GM23248 (cell line): ENCODE measurements at regions not wholly inside any gene's neighbourhood (a gene's known extent, or its start where the extent isn't known, plus 50 kb on each side); places are given as distances from the start of the nearest gene placed in this dataset.

Experiments used
- DNase-seq: peaks from one replicate; pipeline ENCODE4 v3.0.0-alpha.2; 2015
- H2AFZ ChIP-seq: fragments of 200-600 bp; sonication (generic); 2 replicates; pipeline ENCODE4 v1.6.1; 2016; ENCODE audit warnings: antibody characterized with exemption
- H3F3A ChIP-seq: fragments of 200-600 bp; sonication (generic); 2 replicates; pipeline ENCODE4 v1.6.1; 2016; ENCODE audit warnings: mild to moderate bottlenecking, antibody characterized with exemption, mixed run types; ENCODE audit not compliant: insufficient read depth
- H3K27ac ChIP-seq: fragments of 200-600 bp; sonication (generic); 2 replicates; pipeline ENCODE4 v1.5.1; 2016; ENCODE audit warnings: mild to moderate bottlenecking
- H3K27me3 ChIP-seq: fragments of 200-600 bp; sonication (generic); replicated peaks from 2 replicates; pipeline ENCODE4 v1.6.1; 2016; ENCODE audit warnings: mild to moderate bottlenecking; ENCODE audit not compliant: insufficient read depth
- H3K36me3 ChIP-seq: fragments of 200-600 bp; sonication (generic); 2 replicates; pipeline ENCODE4 v1.6.1; 2016; ENCODE audit warnings: low read depth, mild to moderate bottlenecking
- H3K4me1 ChIP-seq: fragments of 200-600 bp; sonication (generic); 2 replicates; pipeline ENCODE4 v1.6.1; 2016; ENCODE audit warnings: mild to moderate bottlenecking; ENCODE audit not compliant: insufficient read depth
- H3K4me2 ChIP-seq: fragments of 200-600 bp; sonication (generic); one replicate; pipeline ENCODE4 v1.6.1; 2016; ENCODE audit warnings: mild to moderate bottlenecking; ENCODE audit not compliant: unreplicated experiment
- H3K4me3 ChIP-seq: fragments of 200-600 bp; sonication (generic); 2 replicates; pipeline ENCODE4 v1.5.1; 2016; ENCODE audit warnings: mild to moderate bottlenecking
- H3K79me2 ChIP-seq: fragments of 200-600 bp; sonication (generic); 2 replicates; pipeline ENCODE4 v1.6.1; 2016; ENCODE audit warnings: mild to moderate bottlenecking; ENCODE audit not compliant: insufficient read depth
- H3K9ac ChIP-seq: fragments of 200-600 bp; sonication (generic); 2 replicates; pipeline ENCODE4 v1.6.1; 2016; ENCODE audit warnings: mild to moderate bottlenecking
- H3K9me2 ChIP-seq: fragments of 200-600 bp; sonication (generic); 2 replicates; pipeline ENCODE4 v1.6.1; 2016; ENCODE audit warnings: mixed run types, mild to moderate bottlenecking, moderate library complexity; ENCODE audit not compliant: insufficient read depth
- H3K9me3 ChIP-seq: fragments of 200-600 bp; sonication (generic); one replicate; pipeline ENCODE4 v1.6.1; 2017; ENCODE audit warnings: low read depth
- H4K20me1 ChIP-seq: fragments of 200-600 bp; sonication (generic); 2 replicates; pipeline ENCODE4 v1.6.0; 2016; ENCODE audit not compliant: insufficient read depth
- EZH2 ChIP-seq: fragments of 200-600 bp; sonication (generic); IDR thresholded peaks from 2 replicates; pipeline ENCODE4 v1.6.1; 2018; ENCODE audit warnings: antibody characterized with exemption, mild to moderate bottlenecking; ENCODE audit not compliant: insufficient read depth, poor library complexity, severe bottlenecking
- EZH2phosphoT487 ChIP-seq: fragments of 200-600 bp; sonication (generic); IDR thresholded peaks from 2 replicates; pipeline ENCODE4 v1.6.1; 2018; ENCODE audit warnings: antibody characterized with exemption, moderate library complexity, mild to moderate bottlenecking, low read depth; ENCODE audit not compliant: insufficient read depth
- WGBS, 2 experiments: methylation state at CpG; one replicate each; pipeline ENCODE4 v1.1.6; 2015 to 2017; ENCODE audit warnings: low lambda C conversion rate in 2 of 2, low coverage in 1 of 2; ENCODE audit errors: missing lambda C conversion rate in 2 of 2; 5-methylcytosine and 5-hydroxymethylcytosine counted together
- in situ Hi-C: fragments of 300-500 bp; cut with MboI; formaldehyde crosslinking; loops from 2 replicates; pipeline ENCODE4 v1.15.0; 2020

GRCh38 chr2:41729800-41730364 lies 317.9 kb upstream of the PKDCC start:
- H3K4me3 ChIP-seq = no peak overlapping the region
- H3K36me3 ChIP-seq = no peaks in the 10 kb centered on the region
- H3K9ac ChIP-seq = no peak overlapping the region
- H3K9me2 ChIP-seq = no peaks in the 10 kb centered on the region
- TF ChIP-seq EZH2phosphoT487 (no peak), EZH2 (no peak)
- H2AFZ ChIP-seq = no peak overlapping the region
- H3K4me1 ChIP-seq = no peaks in the 10 kb centered on the region
- 58 to 66% methylated on average over 11 of the region's 11 CpGs for WGBS, 2 experiments
- H3K9me3 ChIP-seq = no peaks in the 10 kb centered on the region
- in situ Hi-C loops = no loop called here
- DNase-seq = no peak
- H3K27me3 ChIP-seq = no peaks in the 10 kb centered on the region
- H3K27ac ChIP-seq = no peak overlapping the region
- H3K79me2 ChIP-seq = no peaks in the 10 kb centered on the region
- no peaks in the 10 kb centered on the region for H4K20me1 ChIP-seq
- no peak overlapping the region for H3K4me2 ChIP-seq
- H3F3A ChIP-seq = no peaks in the 10 kb centered on the region

- in situ Hi-C loops = no loop called here
- no peaks in the 10 kb centered on the region for H3K9me3 ChIP-seq
- no peaks in the 10 kb centered on the region for H3K9me2 ChIP-seq
- no peaks in the 10 kb centered on the region for H3K36me3 ChIP-seq
- H3K79me2 ChIP-seq = no peaks in the 10 kb centered on the region
- WGBS, 2 experiments = 33 to 36% methylated on average over 1 of the region's 1 CpG
- peak overlapping the region; percentile 67; the same call in 1 of the 2 replicates for H3K27ac ChIP-seq
- no peaks in the 10 kb centered on the region for H3F3A ChIP-seq
- no peak overlapping the region for H3K4me2 ChIP-seq
- TF ChIP-seq EZH2phosphoT487 (no peak), EZH2 (no peak)
- H3K4me1 ChIP-seq = peaks cover 21% of the 10 kb centered on the region
- DNase-seq = no peak
- no peaks in the 10 kb centered on the region for H4K20me1 ChIP-seq
- no peak overlapping the region for H3K4me3 ChIP-seq
- H3K9ac ChIP-seq = no peak overlapping the region
- no peaks in the 10 kb centered on the region for H3K27me3 ChIP-seq
- H2AFZ ChIP-seq = no peak overlapping the region
Measured at GRCh38 chr2:41735006-41735405, 312.8 kb upstream of the PKDCC start.

GRCh38 chr2:41735476-41735875 lies 312.3 kb upstream of the PKDCC start:
- Histone ChIP-seq H2AFZ (peak overlapping the region; percentile 79), H3K9me2 (no peaks in the 10 kb centered on the region), H3K4me2 (peak overlapping the region; percentile 7), H3K9ac (no peak overlapping the region), H3K4me1 (peaks cover 21% of the 10 kb centered on the region), H3K27me3 (no peaks in the 10 kb centered on the region), H3F3A (no peaks in the 10 kb centered on the region), H3K36me3 (no peaks in the 10 kb centered on the region), H3K79me2 (no peaks in the 10 kb centered on the region), H3K27ac (peak overlapping the region; percentile 67), H3K9me3 (no peaks in the 10 kb centered on the region), H4K20me1 (no peaks in the 10 kb centered on the region), H3K4me3 (no peak overlapping the region)
- TF ChIP-seq EZH2phosphoT487 = no peak
- TF ChIP-seq EZH2 = no peak
- in situ Hi-C loops = no loop called here
- peak; percentile 56 for DNase-seq
- 25 to 46% methylated on average over 2 of the region's 2 CpGs for WGBS, 2 experiments

- Histone ChIP-seq H3F3A (no peaks in the 10 kb centered on the region), H3K9ac (no peak overlapping the region), H3K4me3 (no peak overlapping the region), H3K27ac (peak overlapping the region; percentile 67), H3K4me1 (peaks cover 21% of the 10 kb centered on the region), H3K9me3 (no peaks in the 10 kb centered on the region), H3K9me2 (no peaks in the 10 kb centered on the region), H3K4me2 (peak overlapping the region; percentile 7), H3K27me3 (no peaks in the 10 kb centered on the region), H3K79me2 (no peaks in the 10 kb centered on the region), H2AFZ (peak overlapping the region; percentile 79), H4K20me1 (no peaks in the 10 kb centered on the region), H3K36me3 (no peaks in the 10 kb centered on the region)
- in situ Hi-C loops = no loop called here
- no peak for TF ChIP-seq EZH2
- 4% methylated on average over 5 of the region's 5 CpGs for WGBS, 2 experiments
- peak; percentile 61 for DNase-seq
Measured at GRCh38 chr2:41736105-41736567, 311.7 kb upstream of the PKDCC start.

GRCh38 chr2:41736586-41736985 lies 311.2 kb upstream of the PKDCC start:
- no peak overlapping the region for H3K9ac ChIP-seq
- DNase-seq = no peak
- no peaks in the 10 kb centered on the region for H3K79me2 ChIP-seq
- H3F3A ChIP-seq = no peaks in the 10 kb centered on the region
- H3K4me3 ChIP-seq = no peak overlapping the region
- H2AFZ ChIP-seq = peak overlapping the region; percentile 79
- H3K4me1 ChIP-seq = peaks cover 21% of the 10 kb centered on the region
- in situ Hi-C loops = no loop called here
- H3K27me3 ChIP-seq = no peaks in the 10 kb centered on the region
- H3K4me2 ChIP-seq = no peak overlapping the region
- H3K36me3 ChIP-seq = no peaks in the 10 kb centered on the region
- H3K9me3 ChIP-seq = no peaks in the 10 kb centered on the region
- H3K9me2 ChIP-seq = no peaks in the 10 kb centered on the region
- no peaks in the 10 kb centered on the region for H4K20me1 ChIP-seq
- TF ChIP-seq EZH2phosphoT487 (no peak), EZH2 (no peak)
- 9 to 14% methylated on average over 3 of the region's 3 CpGs for WGBS, 2 experiments
- H3K27ac ChIP-seq = peak overlapping the region; percentile 67
